HG03442 (cell line): ENCODE measurements at regions not wholly inside any gene's neighbourhood (a gene's known extent, or its start where the extent isn't known, plus 50 kb on each side); places are given as distances from the start of the nearest gene placed in this dataset.

Experiments used
- ATAC-seq: cut with Tn5 transposase; IDR thresholded peaks from one replicate; pipeline ENCODE4 v1.9.1; 2021; ENCODE audit warnings: mild to moderate bottlenecking, moderate library complexity; ENCODE audit not compliant: unreplicated experiment

- ATAC-seq: no peak
Measured at GRCh38 chr14:105839425-105840265, 313.3 kb downstream of the TMEM121 start.

- no peak for ATAC-seq
Measured at GRCh38 chr14:105840266-105841021, 314.1 kb downstream of the TMEM121 start.

- ATAC-seq: no peak
Measured at GRCh38 chr14:105841022-105842009, 314.9 kb downstream of the TMEM121 start.

GRCh38 chr14:105842105-105842504 lies 315.7 kb downstream of the TMEM121 start:
- ATAC-seq: no peak

GRCh38 chr14:105843444-105844046 lies 317.2 kb downstream of the TMEM121 start:
- ATAC-seq: no peak

GRCh38 chr14:105844047-105844630 lies 317.8 kb downstream of the TMEM121 start:
- no peak for ATAC-seq

- no peak for ATAC-seq
Measured at GRCh38 chr14:105844810-105845724, 318.7 kb downstream of the TMEM121 start.

- no peak for ATAC-seq
Measured at GRCh38 chr14:105845725-105846309, 319.4 kb downstream of the TMEM121 start.

- no peak for ATAC-seq
Measured at GRCh38 chr14:105846312-105846711, 319.9 kb downstream of the TMEM121 start.

- no peak for ATAC-seq
Measured at GRCh38 chr14:105847400-105847799, 321.0 kb downstream of the TMEM121 start.

GRCh38 chr14:105848570-105848969 lies 322.2 kb downstream of the TMEM121 start:
- no peak for ATAC-seq

- ATAC-seq: no peak
Measured at GRCh38 chr14:105849933-105850626, 323.7 kb downstream of the TMEM121 start.

GRCh38 chr14:105850853-105851581 lies 324.6 kb downstream of the TMEM121 start:
- no peak for ATAC-seq

GRCh38 chr14:105851716-105852377 lies 325.5 kb downstream of the TMEM121 start:
- no peak for ATAC-seq

GRCh38 chr14:105852378-105853088 lies 326.1 kb downstream of the TMEM121 start:
- ATAC-seq: no peak
